RWPE2 (cell line): ENCODE measurements at regions not wholly inside any gene's neighbourhood (a gene's known extent, or its start where the extent isn't known, plus 50 kb on each side); places are given as distances from the start of the nearest gene placed in this dataset.

Experiments used
- ATAC-seq: fragments of 200-7000 bp; cut with Tn5 transposase; 3 replicates; pipeline ENCODE4 v1.9.1; 2021; ENCODE audit warnings: low read depth
- DNase-seq: peaks from one replicate; pipeline ENCODE4 v3.0.0-alpha.2; 2020; ENCODE audit warnings: low spot score
- H3K27ac ChIP-seq: fragments of 450-650 bp; 2 replicates; pipeline ENCODE4 v1.5.1; 2017; ENCODE audit warnings: mild to moderate bottlenecking; ENCODE audit not compliant: poor library complexity, severe bottlenecking
- H3K27me3 ChIP-seq: fragments of 250-450 bp; sonication (Bioruptor Pico); 2 replicates; pipeline ENCODE4 v1.5.1; 2021; ENCODE audit warnings: mild to moderate bottlenecking, moderate library complexity; ENCODE audit not compliant: insufficient read depth, poor library complexity, severe bottlenecking
- H3K36me3 ChIP-seq: fragments of 250-450 bp; sonication (Bioruptor Pico); 2 replicates; pipeline ENCODE4 v1.5.1; 2020; ENCODE audit warnings: low read depth, mild to moderate bottlenecking, moderate library complexity
- H3K4me1 ChIP-seq: fragments of 250-450 bp; sonication (Bioruptor Pico); 2 replicates; pipeline ENCODE4 v1.5.1; 2021; ENCODE audit warnings: mild to moderate bottlenecking, moderate library complexity; ENCODE audit not compliant: insufficient read depth, poor library complexity, severe bottlenecking
- H3K4me3 ChIP-seq: fragments of 250-450 bp; sonication (Bioruptor Pico); 2 replicates; pipeline ENCODE4 v1.5.1; 2021; ENCODE audit warnings: mild to moderate bottlenecking, moderate library complexity; ENCODE audit not compliant: severe bottlenecking
- H3K9me3 ChIP-seq: fragments of 250-450 bp; sonication (Bioruptor Pico); 2 replicates; pipeline ENCODE4 v1.5.1; 2021; ENCODE audit warnings: mild to moderate bottlenecking, moderate library complexity; ENCODE audit not compliant: severe bottlenecking
- TF ChIP-seq, protein P1 (sequence below): fragments of 450-650 bp; IDR thresholded peaks from one replicate; pipeline ENCODE4 v1.5.1; 2017; ENCODE audit warnings: mild to moderate bottlenecking, moderate library complexity; ENCODE audit not compliant: poor library complexity, severe bottlenecking

- Histone ChIP-seq H3K36me3 (no peaks in the 10 kb centered on the region), H3K27me3 (no peaks in the 10 kb centered on the region), H3K4me1 (no peaks in the 10 kb centered on the region), H3K4me3 (no peak overlapping the region), H3K9me3 (no peaks in the 10 kb centered on the region), H3K27ac (no peak overlapping the region)
- DNase-seq (no peak), ATAC-seq (no peak)
- TF ChIP-seq, protein P1, sequence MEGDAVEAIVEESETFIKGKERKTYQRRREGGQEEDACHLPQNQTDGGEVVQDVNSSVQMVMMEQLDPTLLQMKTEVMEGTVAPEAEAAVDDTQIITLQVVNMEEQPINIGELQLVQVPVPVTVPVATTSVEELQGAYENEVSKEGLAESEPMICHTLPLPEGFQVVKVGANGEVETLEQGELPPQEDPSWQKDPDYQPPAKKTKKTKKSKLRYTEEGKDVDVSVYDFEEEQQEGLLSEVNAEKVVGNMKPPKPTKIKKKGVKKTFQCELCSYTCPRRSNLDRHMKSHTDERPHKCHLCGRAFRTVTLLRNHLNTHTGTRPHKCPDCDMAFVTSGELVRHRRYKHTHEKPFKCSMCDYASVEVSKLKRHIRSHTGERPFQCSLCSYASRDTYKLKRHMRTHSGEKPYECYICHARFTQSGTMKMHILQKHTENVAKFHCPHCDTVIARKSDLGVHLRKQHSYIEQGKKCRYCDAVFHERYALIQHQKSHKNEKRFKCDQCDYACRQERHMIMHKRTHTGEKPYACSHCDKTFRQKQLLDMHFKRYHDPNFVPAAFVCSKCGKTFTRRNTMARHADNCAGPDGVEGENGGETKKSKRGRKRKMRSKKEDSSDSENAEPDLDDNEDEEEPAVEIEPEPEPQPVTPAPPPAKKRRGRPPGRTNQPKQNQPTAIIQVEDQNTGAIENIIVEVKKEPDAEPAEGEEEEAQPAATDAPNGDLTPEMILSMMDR: no peak
Observed at GRCh38 chr1:71203241-71203640, 122.4 kb upstream of the ZRANB2 start.

DNA sequence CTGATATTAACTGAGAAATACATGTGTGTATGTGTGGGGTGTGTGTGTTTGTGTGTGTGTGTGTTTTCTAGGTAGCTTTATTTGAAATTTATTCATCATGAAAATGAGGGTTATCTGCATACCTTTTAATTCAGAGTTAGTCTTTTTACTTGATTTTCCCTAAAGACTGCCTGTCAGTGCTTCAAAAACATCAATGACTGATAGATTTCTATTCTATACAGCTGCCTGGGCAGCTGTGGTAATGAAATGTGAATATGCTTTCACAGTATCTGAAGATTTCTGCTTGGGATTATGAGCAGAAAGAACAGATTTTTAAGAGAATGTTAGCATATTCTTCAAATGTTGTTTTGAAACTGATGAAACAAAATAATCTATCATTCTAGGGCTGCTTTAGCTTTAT is 119.7 kb upstream of the ZRANB2 start:
- ATAC-seq: no peak
- TF ChIP-seq, protein P1: no peak

GRCh38 chr1:71196685-71197084 is 115.8 kb upstream of the ZRANB2 start:
- H3K4me1 ChIP-seq: no peaks in the 10 kb centered on the region
- ATAC-seq (no peak), DNase-seq (no peak)

More for the DNA sequence above, 119.7 kb upstream of the ZRANB2 start:
- no peaks in the 10 kb centered on the region for H3K27me3 ChIP-seq
- no peaks in the 10 kb centered on the region for H3K9me3 ChIP-seq
- no peaks in the 10 kb centered on the region for H3K36me3 ChIP-seq
- H3K27ac ChIP-seq: no peak overlapping the region
- no peak overlapping the region for H3K4me3 ChIP-seq
- no peaks in the 10 kb centered on the region for H3K4me1 ChIP-seq
- no peak for DNase-seq

DNA sequence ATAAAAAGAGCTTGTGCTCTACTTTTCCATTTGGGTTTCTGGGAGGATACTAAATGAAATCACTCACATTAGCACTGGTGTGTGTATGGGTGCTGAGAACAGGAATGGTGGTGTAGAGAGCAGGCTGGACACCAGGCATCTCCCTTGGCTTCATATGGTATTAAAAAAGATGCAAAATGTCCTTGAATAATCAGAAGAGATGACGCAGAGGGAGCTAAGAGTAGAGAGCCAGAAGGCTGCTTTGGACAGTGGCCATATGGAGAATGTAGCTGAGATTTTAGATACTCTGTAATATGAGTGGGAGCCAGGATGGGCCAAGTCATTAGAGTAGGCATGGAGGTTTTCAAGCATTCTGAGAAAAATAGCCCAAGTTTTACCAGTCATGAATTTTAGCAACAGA is 112.3 kb upstream of the ZRANB2 start:
- Histone ChIP-seq H3K36me3 (no peaks in the 10 kb centered on the region), H3K4me3 (no peak overlapping the region), H3K27me3 (no peaks in the 10 kb centered on the region), H3K27ac (no peak overlapping the region), H3K4me1 (no peaks in the 10 kb centered on the region), H3K9me3 (no peaks in the 10 kb centered on the region)
- DNase-seq (no peak), ATAC-seq (no peak)
- TF ChIP-seq, protein P1: no peak

More at GRCh38 chr1:71196685-71197084, 115.8 kb upstream of the ZRANB2 start:
- H3K27me3 ChIP-seq: no peaks in the 10 kb centered on the region
- H3K9me3 ChIP-seq: no peaks in the 10 kb centered on the region
- no peak overlapping the region for H3K27ac ChIP-seq
- H3K36me3 ChIP-seq: no peaks in the 10 kb centered on the region
- TF ChIP-seq, protein P1: peak; percentile 56
- no peak overlapping the region for H3K4me3 ChIP-seq

GRCh38 chr1:71191520-71191919 is 110.7 kb upstream of the ZRANB2 start:
- Histone ChIP-seq H3K4me3 (no peak overlapping the region), H3K36me3 (no peaks in the 10 kb centered on the region), H3K9me3 (no peaks in the 10 kb centered on the region), H3K4me1 (no peaks in the 10 kb centered on the region), H3K27me3 (no peaks in the 10 kb centered on the region), H3K27ac (no peak overlapping the region)
- DNase-seq (no peak), ATAC-seq (no peak)
- TF ChIP-seq, protein P1: no peak
